ENCODE measurements at regions not wholly inside any gene's neighbourhood (a gene's known extent, or its start where the extent isn't known, plus 50 kb on each side); places are given as distances from the start of the nearest gene placed in this dataset.
A peak's percentile ranks its signal among the peaks of the same experiment; 100 is the strongest.

- DNase-seq (no peak), ATAC-seq (no peak)
- TF ChIP-seq CTCF (IDR thresholded peaks at IDR 0.05), result no peak
- TF ChIP-seq POLR2A (IDR thresholded peaks at IDR 0.05), result no peak
- intact Hi-C loops (cut with DNase I), result loop anchor here in 6 of 10 donors (5.0 to 10.0 kb wide), 5 partner anchors 508 to 1118 kb away; partner anchors contain the start of gene TEX48 (in 1 of the 6)
- peaks cover 0 to 7% (median 0%) of the 10 kb centered on the region in 12 donors for H3K4me1 ChIP-seq
- H3K9me3 ChIP-seq, result no peaks in the 10 kb centered on the region
- H3K27ac ChIP-seq, result no peak overlapping the region
- WGBS, 4 donors, result 64 to 77% (median 68%) methylated on average over 3 of the region's 3 CpGs
- no peak overlapping the region for H3K4me3 ChIP-seq
- H3K36me3 ChIP-seq, result no peaks in the 10 kb centered on the region
- H3K27me3 ChIP-seq, result no peaks in the 10 kb centered on the region
Observed at GRCh38 chr9:115522912-115523311, 405.0 kb upstream of the TNC start.

GRCh38 chr9:115524453-115525059 lies 406.6 kb upstream of the TNC start:
- Histone ChIP-seq H3K4me1 (peaks cover 0 to 7% (median 0%) of the 10 kb centered on the region in 12 donors), H3K27ac (peak overlapping the region in 1 of 12 donors; percentile 35), H3K36me3 (no peaks in the 10 kb centered on the region), H3K9me3 (no peaks in the 10 kb centered on the region), H3K27me3 (no peaks in the 10 kb centered on the region), H3K4me3 (no peak overlapping the region)
- TF ChIP-seq POLR2A (IDR thresholded peaks at IDR 0.05) (no peak), CTCF (IDR thresholded peaks at IDR 0.05) (peak; percentile 31 to 73 (median 51))
- peak in 1 of 5 donors; percentile 19 for DNase-seq
- ATAC-seq, result peak in 3 of 4 donors; percentile 42 to 58 (median 44)
- intact Hi-C loops (cut with DNase I), result loop anchor here in 6 of 10 donors (5.0 to 10.0 kb wide), 5 partner anchors 510 to 1120 kb away; partner anchors contain the start of gene TEX48 (in 1 of the 6)
- WGBS, 4 donors, result 15 to 20% (median 20%) methylated on average over 3 of the region's 3 CpGs

- no peak overlapping the region for H3K4me3 ChIP-seq
- intact Hi-C loops (cut with DNase I), result loop anchor here in 4 of 10 donors (10.0 kb wide), 4 partner anchors 511 to 1121 kb away; partner anchors contain the start of gene TEX48 (in 1 of the 4)
- DNase-seq (no peak), ATAC-seq (no peak)
- H3K36me3 ChIP-seq, result no peaks in the 10 kb centered on the region
- no peaks in the 10 kb centered on the region for H3K9me3 ChIP-seq
- peak overlapping the region in 1 of 12 donors; percentile 35 for H3K27ac ChIP-seq
- WGBS, 4 donors, result 68 to 79% (median 75%) methylated on average over 7 of the region's 7 CpGs
- TF ChIP-seq CTCF (IDR thresholded peaks at IDR 0.05) (no peak), POLR2A (IDR thresholded peaks at IDR 0.05) (no peak)
- peaks cover 0 to 7% (median 0%) of the 10 kb centered on the region in 12 donors for H3K4me1 ChIP-seq
- H3K27me3 ChIP-seq, result no peaks in the 10 kb centered on the region
Observed at GRCh38 chr9:115525111-115526058, 407.4 kb upstream of the TNC start.
